Natural killer cell (primary cell): ENCODE measurements at regions not wholly inside any gene's neighbourhood (a gene's known extent, or its start where the extent isn't known, plus 50 kb on each side); places are given as distances from the start of the nearest gene placed in this dataset.

ENCODE experiments used
- ATAC-seq, 3 donors: fragments of 150-1000 bp in 2 of 3; fragments of 200-7000 bp in 1 of 3; cut with Tn5 transposase; 1 replicate in 1 of 3; 2 replicates in 2 of 3; pipeline ENCODE4 v1.10.0; 2021; ENCODE audit warnings: mild to moderate bottlenecking in 2 of 3, moderate library complexity in 2 of 3
- DNase-seq, 2 donors: peaks; one replicate each; pipeline versions ENCODE4 v3.0.0 to v3.0.0-alpha.2; 2013 to 2021; ENCODE audit warnings: mixed read lengths in 1 of 2
- H3K27ac ChIP-seq: one replicate; pipeline ENCODE4 v1.5.1; 2013; ENCODE audit warnings: mild to moderate bottlenecking, low read length
- H3K27me3 ChIP-seq: one replicate; pipeline ENCODE4 v1.6.1; 2013; ENCODE audit warnings: low read length; ENCODE audit not compliant: control insufficient read depth, insufficient read depth
- H3K36me3 ChIP-seq: one replicate; pipeline ENCODE4 v1.6.1; 2013; ENCODE audit warnings: low read length; ENCODE audit not compliant: control insufficient read depth, insufficient read depth
- H3K4me1 ChIP-seq: one replicate; pipeline ENCODE4 v1.6.1; 2013; ENCODE audit warnings: low read length; ENCODE audit not compliant: control insufficient read depth, insufficient read depth
- H3K4me3 ChIP-seq: one replicate; pipeline ENCODE4 v1.5.1; 2013; ENCODE audit warnings: low read length
- H3K9me3 ChIP-seq: one replicate; pipeline ENCODE4 v1.6.1; 2013; ENCODE audit warnings: low read length; ENCODE audit not compliant: control insufficient read depth, insufficient read depth
- H3K27ac Mint-ChIP-seq, 2 donors: one replicate each; pipeline ENCODE4 v1.8.0; 2022; ENCODE audit warnings: mild to moderate bottlenecking in 2 of 2, mixed read lengths in 2 of 2, moderate library complexity in 1 of 2
- H3K27me3 Mint-ChIP-seq, 2 donors: one replicate each; pipeline ENCODE4 v1.8.0; 2022; ENCODE audit warnings: low read depth in 2 of 2, mixed read lengths in 2 of 2
- H3K36me3 Mint-ChIP-seq: one replicate; pipeline ENCODE4 v1.8.0; 2022; ENCODE audit warnings: mixed read lengths
- H3K4me1 Mint-ChIP-seq, 2 donors: one replicate each; pipeline ENCODE4 v1.8.0; 2022; ENCODE audit warnings: mixed read lengths in 2 of 2
- H3K4me3 Mint-ChIP-seq: one replicate; pipeline ENCODE4 v1.8.0; 2022; ENCODE audit warnings: mild to moderate bottlenecking, moderate library complexity, mixed read lengths
- H3K9me3 Mint-ChIP-seq, 2 donors: one replicate each; pipeline ENCODE4 v1.8.0; 2022; ENCODE audit warnings: mixed read lengths in 2 of 2
- WGBS: methylation state at CpG from one replicate; pipeline ENCODE4 v1.1.7; 2013; ENCODE audit warnings: missing lambda C conversion rate; ENCODE audit not compliant: insufficient coverage; 5-methylcytosine and 5-hydroxymethylcytosine counted together
- intact Hi-C: fragments of 100-400 bp; cut with micrococcal nuclease; formaldehyde crosslinking; loops from one replicate; pipeline ENCODE4 v1.14.2; 2022
- TF ChIP-seq, protein P1 (sequence below): fragments of 200-600 bp; IDR thresholded peaks from one replicate; pipeline ENCODE4 v1.8.0; 2022; ENCODE audit warnings: antibody characterized with exemption

DNA sequence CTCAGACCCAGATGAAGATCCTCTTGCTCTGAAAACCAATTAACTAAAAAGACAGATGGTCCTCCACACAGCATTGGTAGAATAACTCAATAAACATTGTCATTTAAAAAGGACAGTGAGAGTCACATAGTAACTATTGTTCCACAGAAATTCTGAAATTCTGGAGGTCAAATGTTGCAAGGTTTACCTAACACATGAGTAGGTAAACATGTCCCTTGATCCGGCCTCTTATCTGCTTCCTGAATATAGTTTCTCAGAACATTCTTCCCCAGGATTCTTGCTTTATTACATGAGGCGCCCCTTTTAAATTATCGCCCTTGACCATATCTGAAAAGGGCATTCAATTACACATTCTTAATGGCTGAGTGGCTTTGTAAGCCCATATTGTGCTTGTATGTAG, 270.7 kb downstream of the SEMA3D start:
- Mint-ChIP-seq H3K27me3 (no peaks in the 10 kb centered on the region), H3K9me3 (peaks cover 11 to 16% of the 10 kb centered on the region in 2 donors)

DNA sequence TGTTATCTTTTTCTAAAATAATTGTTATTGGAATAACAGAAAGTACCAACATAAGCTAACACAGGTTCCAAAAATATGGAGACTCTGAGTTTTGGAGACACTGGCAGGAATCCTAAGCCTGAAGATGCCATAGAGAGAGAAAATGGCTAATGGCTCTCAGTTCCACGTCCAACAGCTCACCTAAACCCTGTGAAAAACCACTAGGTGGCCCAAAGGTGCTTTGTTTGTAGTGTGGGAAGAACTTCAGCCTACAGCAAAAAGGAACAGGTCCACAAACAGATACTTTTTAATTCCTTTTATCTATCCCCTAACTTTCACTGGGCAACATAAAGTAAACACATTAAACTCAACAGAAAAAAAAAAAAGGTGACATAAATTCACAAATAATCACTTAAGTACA, 272.3 kb downstream of the SEMA3D start:
- H3K27ac ChIP-seq: no peak overlapping the region
- H3K27me3 Mint-ChIP-seq: no peaks in the 10 kb centered on the region
- H3K36me3 Mint-ChIP-seq: no peaks in the 10 kb centered on the region
- H3K4me3 ChIP-seq: no peak overlapping the region
- H3K27ac Mint-ChIP-seq: no peak overlapping the region
- H3K27me3 ChIP-seq: no peaks in the 10 kb centered on the region
- H3K4me1 Mint-ChIP-seq: no peaks in the 10 kb centered on the region
- no peaks in the 10 kb centered on the region for H3K4me1 ChIP-seq
- peaks cover 8 to 9% of the 10 kb centered on the region in 2 donors for H3K9me3 Mint-ChIP-seq
- H3K36me3 ChIP-seq: no peaks in the 10 kb centered on the region
- ATAC-seq (no peak), DNase-seq (no peak)
- peaks cover 7% of the 10 kb centered on the region for H3K9me3 ChIP-seq
- no peak overlapping the region for H3K4me3 Mint-ChIP-seq
- TF ChIP-seq, protein P1, sequence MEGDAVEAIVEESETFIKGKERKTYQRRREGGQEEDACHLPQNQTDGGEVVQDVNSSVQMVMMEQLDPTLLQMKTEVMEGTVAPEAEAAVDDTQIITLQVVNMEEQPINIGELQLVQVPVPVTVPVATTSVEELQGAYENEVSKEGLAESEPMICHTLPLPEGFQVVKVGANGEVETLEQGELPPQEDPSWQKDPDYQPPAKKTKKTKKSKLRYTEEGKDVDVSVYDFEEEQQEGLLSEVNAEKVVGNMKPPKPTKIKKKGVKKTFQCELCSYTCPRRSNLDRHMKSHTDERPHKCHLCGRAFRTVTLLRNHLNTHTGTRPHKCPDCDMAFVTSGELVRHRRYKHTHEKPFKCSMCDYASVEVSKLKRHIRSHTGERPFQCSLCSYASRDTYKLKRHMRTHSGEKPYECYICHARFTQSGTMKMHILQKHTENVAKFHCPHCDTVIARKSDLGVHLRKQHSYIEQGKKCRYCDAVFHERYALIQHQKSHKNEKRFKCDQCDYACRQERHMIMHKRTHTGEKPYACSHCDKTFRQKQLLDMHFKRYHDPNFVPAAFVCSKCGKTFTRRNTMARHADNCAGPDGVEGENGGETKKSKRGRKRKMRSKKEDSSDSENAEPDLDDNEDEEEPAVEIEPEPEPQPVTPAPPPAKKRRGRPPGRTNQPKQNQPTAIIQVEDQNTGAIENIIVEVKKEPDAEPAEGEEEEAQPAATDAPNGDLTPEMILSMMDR: no peak
- intact Hi-C loops: no loop called here
- no CpG with 5 or more reads among the region's 1 CpG for WGBS

More for the DNA sequence above, 270.7 kb downstream of the SEMA3D start:
- 83% methylated on average over 3 of the region's 3 CpGs for WGBS
- Histone ChIP-seq H3K27ac (no peak overlapping the region), H3K4me3 (no peak overlapping the region), H3K4me1 (no peaks in the 10 kb centered on the region), H3K27me3 (no peaks in the 10 kb centered on the region), H3K36me3 (no peaks in the 10 kb centered on the region), H3K9me3 (peaks cover 11% of the 10 kb centered on the region)
- DNase-seq (no peak), ATAC-seq (no peak)
- no peak overlapping the region for H3K27ac Mint-ChIP-seq
- H3K4me3 Mint-ChIP-seq: no peak overlapping the region
- TF ChIP-seq, protein P1: no peak
- H3K36me3 Mint-ChIP-seq: no peaks in the 10 kb centered on the region
- intact Hi-C loops: no loop called here
- no peaks in the 10 kb centered on the region for H3K4me1 Mint-ChIP-seq

DNA sequence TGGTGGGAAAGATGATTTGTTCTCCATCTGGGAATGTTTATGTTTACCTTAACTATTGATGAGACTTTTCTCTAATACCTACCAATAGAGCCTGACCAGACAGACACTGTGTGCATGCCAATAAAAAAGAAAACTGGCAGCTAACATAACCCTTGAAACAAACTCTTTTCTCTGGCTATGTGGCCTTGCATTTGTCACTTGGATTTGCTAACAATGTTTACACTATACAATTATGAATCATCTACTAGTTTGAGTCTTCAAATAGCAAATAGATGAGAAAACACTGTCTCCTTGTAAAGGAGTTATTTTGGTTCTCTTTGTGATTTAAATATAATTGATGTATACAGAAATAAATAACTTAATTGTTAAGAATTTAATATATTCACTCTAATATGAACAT, 273.1 kb downstream of the SEMA3D start:
- ATAC-seq: no peak
- H3K9me3 ChIP-seq: peaks cover 3% of the 10 kb centered on the region
- no peaks in the 10 kb centered on the region for H3K27me3 ChIP-seq
- TF ChIP-seq, protein P1: no peak
- Mint-ChIP-seq H3K4me1 (no peaks in the 10 kb centered on the region), H3K36me3 (no peaks in the 10 kb centered on the region), H3K27me3 (no peaks in the 10 kb centered on the region), H3K4me3 (no peak overlapping the region), H3K27ac (no peak overlapping the region), H3K9me3 (peaks cover 7 to 8% of the 10 kb centered on the region in 2 donors)
- H3K36me3 ChIP-seq: no peaks in the 10 kb centered on the region
- H3K4me3 ChIP-seq: no peak overlapping the region
- no peaks in the 10 kb centered on the region for H3K4me1 ChIP-seq
- intact Hi-C loops: no loop called here
- no peak for DNase-seq
- no peak overlapping the region for H3K27ac ChIP-seq

DNA sequence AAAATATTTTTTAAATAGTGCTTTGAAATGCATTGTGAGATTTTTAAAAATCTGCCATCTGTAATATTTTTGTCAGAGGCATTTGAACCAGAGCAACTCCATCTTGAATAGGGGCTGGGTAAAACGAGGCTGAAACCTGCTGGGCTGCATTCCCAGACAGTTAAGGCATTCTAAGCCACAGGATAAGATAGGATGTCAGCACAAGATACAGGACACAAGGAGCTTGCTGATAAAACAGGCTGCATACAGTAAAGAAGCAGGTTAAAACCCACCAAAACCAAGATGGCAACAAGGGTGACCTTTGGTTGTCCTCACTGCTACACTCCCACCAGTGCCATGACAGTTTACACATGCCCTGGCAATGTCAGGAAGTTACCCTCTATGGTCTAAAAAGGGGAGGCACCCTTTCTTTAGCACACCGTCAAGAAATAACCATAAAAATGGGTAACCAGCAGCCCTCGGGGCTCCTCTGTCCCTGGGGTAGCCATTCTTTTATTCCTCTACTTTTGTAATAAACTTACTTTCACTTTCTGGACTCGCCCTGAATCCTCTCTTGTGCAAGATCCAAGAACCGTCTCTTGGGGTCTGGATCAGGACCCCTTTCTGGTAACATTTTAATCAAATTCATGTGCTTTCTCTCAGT, 273.7 kb downstream of the SEMA3D start:
- Histone ChIP-seq H3K27ac (no peak overlapping the region), H3K4me3 (no peak overlapping the region), H3K36me3 (no peaks in the 10 kb centered on the region), H3K27me3 (no peaks in the 10 kb centered on the region), H3K9me3 (peaks cover 3% of the 10 kb centered on the region), H3K4me1 (no peaks in the 10 kb centered on the region)
- DNase-seq: no peak
- Mint-ChIP-seq H3K4me3 (no peak overlapping the region), H3K27me3 (no peaks in the 10 kb centered on the region), H3K9me3 (peaks cover 3 to 5% of the 10 kb centered on the region in 2 donors), H3K27ac (no peak overlapping the region), H3K4me1 (no peaks in the 10 kb centered on the region), H3K36me3 (no peaks in the 10 kb centered on the region)
- intact Hi-C loops: no loop called here
- WGBS: 78% methylated on average over 5 of the region's 5 CpGs
- ATAC-seq: no peak
- TF ChIP-seq, protein P1: no peak
